Neuronal stem cell (in vitro differentiated cells): ENCODE measurements at regions not wholly inside any gene's neighbourhood (a gene's known extent, or its start where the extent isn't known, plus 50 kb on each side); places are given as distances from the start of the nearest gene placed in this dataset.
"Not testable (repeated sequence)": the region's sequence is repeated elsewhere in the genome, so short reads cannot be mapped to it uniquely, and the experiment has no call there.

ENCODE experiments used
- DNase-seq: peaks from one replicate; pipeline ENCODE4 v3.0.0-alpha.2; 2013; ENCODE audit warnings: low spot score
- H2AFZ ChIP-seq: one replicate; pipeline ENCODE4 v1.6.1; 2013; ENCODE audit warnings: mild to moderate bottlenecking, low read length, inconsistent platforms
- H2AK5ac ChIP-seq: 2 replicates; pipeline ENCODE4 v1.6.1; 2013; ENCODE audit warnings: low read depth, mild to moderate bottlenecking, inconsistent platforms, low read length, moderate library complexity, mixed read lengths
- H2BK120ac ChIP-seq: 2 replicates; pipeline ENCODE4 v1.6.1; 2013; ENCODE audit warnings: low read depth, mild to moderate bottlenecking, inconsistent platforms, low read length, moderate library complexity, mixed read lengths
- H2BK12ac ChIP-seq: one replicate; pipeline ENCODE4 v1.6.1; 2013; ENCODE audit warnings: low read length, inconsistent platforms
- H2BK15ac ChIP-seq: 2 replicates; pipeline ENCODE4 v1.6.1; 2013; ENCODE audit warnings: mild to moderate bottlenecking, low read length, inconsistent platforms, mixed read lengths
- H2BK5ac ChIP-seq: one replicate; pipeline ENCODE4 v1.6.1; 2013; ENCODE audit warnings: inconsistent platforms, mild to moderate bottlenecking, low read length, moderate library complexity
- H3K14ac ChIP-seq: one replicate; pipeline ENCODE4 v1.6.1; 2013; ENCODE audit warnings: low read length, inconsistent platforms
- H3K18ac ChIP-seq: 2 replicates; pipeline ENCODE4 v1.6.1; 2013; ENCODE audit warnings: low read length, inconsistent platforms
- H3K23ac ChIP-seq: 2 replicates; pipeline ENCODE4 v1.6.1; 2013; ENCODE audit warnings: low read depth, mild to moderate bottlenecking, mixed read lengths, low read length, inconsistent platforms; ENCODE audit not compliant: poor library complexity
- H3K27ac ChIP-seq: replicated peaks from 3 replicates; pipeline ENCODE4 v1.5.1; 2013; ENCODE audit warnings: low read length, inconsistent platforms
- H3K27me3 ChIP-seq, 3 experiments: 2 replicates each; pipeline ENCODE4 v1.6.1; 2013; ENCODE audit warnings: low read length in 3 of 3, mild to moderate bottlenecking in 2 of 3, inconsistent platforms in 1 of 3, low read depth in 1 of 3, mixed read lengths in 1 of 3, moderate library complexity in 1 of 3; ENCODE audit not compliant: control insufficient read depth in 3 of 3, insufficient read depth in 3 of 3
- H3K36me3 ChIP-seq, 2 donors: replicated peaks in 1 of 2; 2 replicates each; pipeline ENCODE4 v1.6.1; 2013; ENCODE audit warnings: low read length in 2 of 2; ENCODE audit not compliant: control insufficient read depth in 2 of 2, insufficient read depth in 2 of 2
- H3K4ac ChIP-seq: 2 replicates; pipeline ENCODE4 v1.6.1; 2013; ENCODE audit warnings: inconsistent platforms, mild to moderate bottlenecking, low read length, moderate library complexity
- H3K4me1 ChIP-seq, 2 donors: 1 replicate in 1 of 2; 2 replicates in 1 of 2; pipeline ENCODE4 v1.6.1; 2013; ENCODE audit warnings: low read length in 2 of 2, low read depth in 1 of 2; ENCODE audit not compliant: control insufficient read depth in 2 of 2, insufficient read depth in 1 of 2
- H3K4me2 ChIP-seq: one replicate; pipeline ENCODE4 v1.6.1; 2013; ENCODE audit warnings: mild to moderate bottlenecking, low read length, inconsistent platforms; ENCODE audit not compliant: insufficient read depth, poor library complexity, severe bottlenecking
- H3K4me3 ChIP-seq, 2 donors: 2 replicates each; pipeline ENCODE4 v1.5.1; 2013; ENCODE audit warnings: low read length in 2 of 2, mild to moderate bottlenecking in 2 of 2, inconsistent platforms in 1 of 2, moderate library complexity in 1 of 2
- H3K79me1 ChIP-seq: one replicate; pipeline ENCODE4 v1.6.1; 2013; ENCODE audit warnings: low read depth, mild to moderate bottlenecking, inconsistent platforms, low read length, moderate library complexity
- H3K9ac ChIP-seq: one replicate; pipeline ENCODE4 v1.6.1; 2013; ENCODE audit warnings: mild to moderate bottlenecking, low read depth, low read length, inconsistent platforms; ENCODE audit not compliant: poor library complexity
- H3K9me3 ChIP-seq, 2 donors: replicated peaks in 1 of 2; 2 replicates each; pipeline versions ENCODE3 to v1.6.1; 2013; ENCODE audit warnings: low read length in 2 of 2, mild to moderate bottlenecking in 2 of 2, inconsistent platforms in 1 of 2, low read depth in 1 of 2, mixed read lengths in 1 of 2, moderate library complexity in 1 of 2; ENCODE audit not compliant: control insufficient read depth in 2 of 2, insufficient read depth in 1 of 2
- H4K8ac ChIP-seq: one replicate; pipeline ENCODE4 v1.6.1; 2013; ENCODE audit warnings: low read depth, mild to moderate bottlenecking, inconsistent platforms, low read length, moderate library complexity
- H4K91ac ChIP-seq: one replicate; pipeline ENCODE4 v1.6.1; 2013; ENCODE audit warnings: low read length, low read depth, mild to moderate bottlenecking, inconsistent platforms; ENCODE audit not compliant: poor library complexity
- WGBS, 2 donors: extraction: QIAGEN DNeasy Blood & Tissue Kit; methylation state at CpG; one replicate each; pipeline ENCODE4 v1.1.7; 2013; ENCODE audit warnings: missing lambda C conversion rate in 2 of 2, mixed read lengths in 1 of 2; ENCODE audit not compliant: insufficient read length in 2 of 2, insufficient replicate concordance in 1 of 2; ENCODE audit errors: extremely low coverage in 2 of 2; 5-methylcytosine and 5-hydroxymethylcytosine counted together

GRCh38 chr2:91974401-91975129 is 2896.7 kb upstream of the TEKT4 start:
- Histone ChIP-seq H3K18ac (no peak overlapping the region), H3K4me2 (no peak overlapping the region), H2AK5ac (no peak overlapping the region), H2BK15ac (no peak overlapping the region), H2AFZ (no peak overlapping the region), H2BK120ac (no peak overlapping the region), H3K4me3 (no peak overlapping the region), H2BK5ac (no peak overlapping the region), H4K91ac (no peak overlapping the region), H3K79me1 (no peaks in the 10 kb centered on the region), H3K23ac (no peak overlapping the region), H3K27ac (no peak overlapping the region), H3K9me3 (no peaks in the 10 kb centered on the region), H3K27me3 (no peaks in the 10 kb centered on the region), H4K8ac (no peak overlapping the region), H3K9ac (no peak overlapping the region), H2BK12ac (no peak overlapping the region), H3K4ac (no peak overlapping the region), H3K14ac (no peak overlapping the region), H3K4me1 (no peaks in the 10 kb centered on the region), H3K36me3 (no peaks in the 10 kb centered on the region)
- no CpG with 5 or more reads among the region's 80 CpGs for WGBS, 2 donors
- DNase-seq = no peak

- DNase-seq = no peak
- no peak overlapping the region for H3K23ac ChIP-seq
- H3K4me1 ChIP-seq = no peaks in the 10 kb centered on the region
- no peak overlapping the region for H4K8ac ChIP-seq
- no peak overlapping the region for H2AFZ ChIP-seq
- H3K14ac ChIP-seq = no peak overlapping the region
- H3K4me2 ChIP-seq = no peak overlapping the region
- no peaks in the 10 kb centered on the region for H3K36me3 ChIP-seq
- H2BK120ac ChIP-seq = no peak overlapping the region
- no peak overlapping the region for H3K27ac ChIP-seq
- no peak overlapping the region for H2BK5ac ChIP-seq
- H2AK5ac ChIP-seq = no peak overlapping the region
- no CpG with 5 or more reads among the region's 18 CpGs for WGBS, 2 donors
- no peak overlapping the region for H3K9ac ChIP-seq
- H3K79me1 ChIP-seq = no peaks in the 10 kb centered on the region
- H3K18ac ChIP-seq = no peak overlapping the region
- H2BK15ac ChIP-seq = no peak overlapping the region
- no peaks in the 10 kb centered on the region for H3K9me3 ChIP-seq
- no peak overlapping the region for H2BK12ac ChIP-seq
- H4K91ac ChIP-seq = no peak overlapping the region
- no peak overlapping the region for H3K4ac ChIP-seq
- H3K4me3 ChIP-seq = no peak overlapping the region
- H3K27me3 ChIP-seq = no peaks in the 10 kb centered on the region
Measured at GRCh38 chr2:91975130-91975491, 2896.1 kb upstream of the TEKT4 start.

- not testable (repeated sequence) for H2AK5ac ChIP-seq, H4K91ac ChIP-seq, H2BK120ac ChIP-seq, H3K23ac ChIP-seq, H3K27me3 ChIP-seq, H2BK5ac ChIP-seq, H3K27ac ChIP-seq, H3K4me3 ChIP-seq, H4K8ac ChIP-seq, H3K4me2 ChIP-seq, H2AFZ ChIP-seq, H2BK12ac ChIP-seq, H3K4me1 ChIP-seq, H3K79me1 ChIP-seq, H3K4ac ChIP-seq, H3K18ac ChIP-seq, H3K9me3 ChIP-seq, DNase-seq, H3K36me3 ChIP-seq, H2BK15ac ChIP-seq
- peak overlapping the region; percentile 8 for H3K14ac ChIP-seq
- peak overlapping the region; percentile 21 for H3K9ac ChIP-seq
- WGBS, 2 donors = no CpG with 5 or more reads among the region's 13 CpGs
Measured at GRCh38 chr2:91981016-91981668, 2890.1 kb upstream of the TEKT4 start.

GRCh38 chr2:91981669-91982020 is 2889.6 kb upstream of the TEKT4 start:
- no CpG with 5 or more reads among the region's 3 CpGs for WGBS, 2 donors
- not testable (repeated sequence) for H2BK120ac ChIP-seq

More at GRCh38 chr2:91981669-91982020, 2889.6 kb upstream of the TEKT4 start:
- H2BK5ac ChIP-seq, H3K4me2 ChIP-seq, H2BK15ac ChIP-seq, H3K4ac ChIP-seq, H3K18ac ChIP-seq, H3K27me3 ChIP-seq, H3K36me3 ChIP-seq, H2AK5ac ChIP-seq, H2AFZ ChIP-seq, H3K23ac ChIP-seq, H2BK12ac ChIP-seq, H3K9me3 ChIP-seq, H4K8ac ChIP-seq, H4K91ac ChIP-seq, DNase-seq, H3K79me1 ChIP-seq, H3K4me1 ChIP-seq, H3K4me3 ChIP-seq, H3K9ac ChIP-seq, H3K27ac ChIP-seq: not testable (repeated sequence)
- H3K14ac ChIP-seq = peak overlapping the region; percentile 8
